Right lobe of liver (tissue), 6 donors: ENCODE measurements at regions not wholly inside any gene's neighbourhood (a gene's known extent, or its start where the extent isn't known, plus 50 kb on each side); places are given as distances from the start of the nearest gene placed in this dataset.

ENCODE experiments used
- ATAC-seq, 4 donors: fragments of 200-7000 bp; cut with Tn5 transposase; one replicate each; pipeline ENCODE4 v1.9.1; 2020; ENCODE audit warnings: mild to moderate bottlenecking in 4 of 4, moderate library complexity in 4 of 4
- DNase-seq, 3 donors: peaks; one replicate each; pipeline ENCODE4 v3.0.0-alpha.2; 2020
- H3K27ac ChIP-seq, 3 donors: fragments of 200-600 bp; one replicate each; pipeline ENCODE4 v1.8.0; 2022
- H3K27me3 ChIP-seq, 2 donors: fragments of 200-600 bp; one replicate each; pipeline ENCODE4 v1.8.0; 2022
- H3K36me3 ChIP-seq, 4 donors: fragments of 200-600 bp; sonication (generic) in 1 of 4; one replicate each; pipeline versions ENCODE4 v1.5.1 to v1.8.0; 2017 to 2022; ENCODE audit warnings: control low read depth in 1 of 4
- H3K4me1 ChIP-seq, 4 donors: fragments of 200-600 bp; sonication (generic) in 1 of 4; one replicate each; pipeline versions ENCODE4 v1.5.1 to v1.8.0; 2017 to 2022; ENCODE audit warnings: control low read depth in 1 of 4
- H3K4me3 ChIP-seq, 3 donors: fragments of 200-600 bp; one replicate each; pipeline ENCODE4 v1.8.0; 2022
- H3K9me3 ChIP-seq, 4 donors: fragments of 200-600 bp; sonication (generic) in 1 of 4; one replicate each; pipeline versions ENCODE4 v1.5.1 to v1.8.0; 2017 to 2022; ENCODE audit warnings: control low read depth in 1 of 4
- CTCF ChIP-seq, 4 donors: fragments of 200-600 bp in 3 of 4; fragments of 450-650 bp in 1 of 4; IDR thresholded peaks; one replicate each; pipeline versions ENCODE4 v1.5.1 to v1.8.0; 2016 to 2022; ENCODE audit warnings: antibody characterized with exemption in 4 of 4, mild to moderate bottlenecking in 2 of 4
- POLR2A ChIP-seq: fragments of 450-650 bp; IDR thresholded peaks from one replicate; pipeline ENCODE4 v1.6.1; 2017; ENCODE audit warnings: antibody characterized with exemption, mild to moderate bottlenecking
- WGBS: methylation state at CpG from one replicate; pipeline ENCODE4 v1.1.6; 2018; ENCODE audit warnings: low coverage, low lambda C conversion rate; ENCODE audit not compliant: insufficient coverage; ENCODE audit errors: missing lambda C conversion rate; 5-methylcytosine and 5-hydroxymethylcytosine counted together
- intact Hi-C, 2 donors: fragments of 100-400 bp; cut with DNase I; formaldehyde crosslinking; loops; one replicate each; pipeline versions ENCODE4 v1.11.2 to v1.14.1; 2022
- donor health status: DM: no; HTN: yes; CAD: no.
- donor health status: DM: no; HTN: no; CAD: no.
- donor health status: DM: no; HTN: no; CAD: no.
- donor health status: DM: no; HTN: yes; CAD: no.
- donor health status: DM: no; HTN: yes; CAD: no.

DNA sequence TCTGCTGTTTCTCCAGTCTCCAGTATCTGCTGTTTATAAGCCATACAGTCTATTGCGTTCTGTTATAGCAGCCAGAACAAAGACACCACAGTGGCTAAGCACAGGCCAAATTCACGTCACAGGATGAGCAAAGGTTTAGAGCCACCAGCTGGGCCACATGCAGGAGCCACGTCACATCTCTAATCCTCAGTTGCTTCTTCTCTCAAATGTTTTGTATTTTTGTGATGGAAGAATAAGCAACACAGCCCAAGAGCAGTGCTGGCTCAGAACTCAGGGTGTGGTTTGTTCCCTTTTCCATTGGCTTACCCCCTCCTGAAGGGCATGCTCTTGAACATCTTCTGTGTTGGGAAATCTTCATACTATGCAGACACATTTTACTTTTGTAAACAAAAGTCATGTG lies 309.4 kb upstream of the CDH5 start:
- DNase-seq (no peak), ATAC-seq (no peak)
- no peak overlapping the region for H3K27ac ChIP-seq

DNA sequence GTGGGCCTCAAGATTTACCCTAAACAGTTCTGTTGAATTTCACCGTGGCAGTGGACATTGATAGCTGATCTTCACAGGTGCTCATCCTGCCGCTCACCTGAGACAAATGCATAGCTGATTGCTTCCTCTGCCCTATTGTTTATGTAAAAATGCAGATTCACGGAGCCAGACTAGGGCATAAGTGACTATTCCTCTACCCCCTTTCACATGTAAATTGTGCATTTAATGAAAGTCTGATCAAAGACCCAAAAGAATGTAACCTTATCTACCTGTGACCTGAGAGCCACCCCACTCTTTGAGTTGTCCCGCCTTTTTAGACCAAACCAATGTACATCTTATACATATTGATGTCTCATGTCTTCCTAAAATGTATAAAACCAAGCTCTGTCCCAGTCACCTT lies 312.4 kb upstream of the CDH5 start:
- TF ChIP-seq POLR2A (no peak), CTCF (IDR thresholded peaks at IDR 0.05) (no peak)
- intact Hi-C loops: no loop called here
- no peaks in the 10 kb centered on the region for H3K27me3 ChIP-seq
- no peak overlapping the region for H3K4me3 ChIP-seq
- DNase-seq (no peak), ATAC-seq (no peak)
- H3K4me1 ChIP-seq: no peaks in the 10 kb centered on the region
- no peaks in the 10 kb centered on the region for H3K36me3 ChIP-seq
- H3K27ac ChIP-seq: no peak overlapping the region
- no peaks in the 10 kb centered on the region for H3K9me3 ChIP-seq
- WGBS: 58% methylated on average over 4 of the region's 4 CpGs

More for the DNA sequence above, 309.4 kb upstream of the CDH5 start:
- Histone ChIP-seq H3K27me3 (no peaks in the 10 kb centered on the region), H3K4me3 (no peak overlapping the region), H3K9me3 (no peaks in the 10 kb centered on the region), H3K4me1 (no peaks in the 10 kb centered on the region), H3K36me3 (no peaks in the 10 kb centered on the region)
- WGBS: 0% methylated on average over 1 of the region's 3 CpGs
- TF ChIP-seq CTCF (IDR thresholded peaks at IDR 0.05) (no peak), POLR2A (no peak)
- intact Hi-C loops: no loop called here

DNA sequence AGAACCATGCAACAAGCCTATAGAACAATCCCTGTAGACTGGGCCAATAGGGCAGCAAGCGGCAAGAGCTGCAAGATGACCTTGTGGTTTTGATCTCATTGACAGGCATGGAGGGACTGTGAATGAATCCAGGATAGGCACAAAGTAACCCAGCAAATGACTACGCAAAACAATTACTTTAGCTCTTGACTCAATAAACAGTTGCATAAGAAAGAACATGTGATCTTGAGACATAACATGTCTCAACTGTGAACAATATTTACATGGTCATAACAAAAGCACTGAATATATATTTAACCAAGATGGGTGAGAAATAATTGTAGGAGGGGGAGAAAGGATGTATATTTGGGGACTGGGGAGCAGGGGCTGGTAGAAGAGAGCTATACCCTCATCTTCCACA lies 313.7 kb upstream of the CDH5 start:
- H3K4me1 ChIP-seq: no peaks in the 10 kb centered on the region
- TF ChIP-seq CTCF (IDR thresholded peaks at IDR 0.05) (no peak), POLR2A (no peak)
- ATAC-seq: no peak
- H3K4me3 ChIP-seq: no peak overlapping the region
- 87% methylated on average over 1 of the region's 2 CpGs for WGBS
- H3K27ac ChIP-seq: no peak overlapping the region
- H3K36me3 ChIP-seq: no peaks in the 10 kb centered on the region
- DNase-seq: no peak
- no peaks in the 10 kb centered on the region for H3K9me3 ChIP-seq
- intact Hi-C loops: no loop called here
- H3K27me3 ChIP-seq: no peaks in the 10 kb centered on the region

DNA sequence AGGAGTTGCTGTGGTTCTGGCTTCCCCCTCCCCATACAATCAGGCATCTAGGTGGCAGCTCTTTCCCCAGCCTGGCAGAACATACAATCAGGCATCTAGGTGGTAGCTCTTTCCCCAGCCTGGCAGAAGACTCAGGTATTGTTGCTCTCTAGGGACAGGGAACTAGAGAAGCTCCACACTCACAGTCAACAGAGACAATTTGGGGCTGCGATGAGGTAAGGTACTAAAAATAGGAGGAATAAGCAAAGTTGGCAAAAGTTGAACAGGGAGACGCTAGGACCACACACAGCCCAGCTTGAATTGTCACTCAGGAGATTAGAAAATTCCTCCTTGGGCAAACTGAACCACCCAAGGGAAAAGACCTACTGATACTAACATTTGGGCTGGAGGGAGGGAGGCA lies 315.5 kb upstream of the CDH5 start:
- intact Hi-C loops: no loop called here
- Histone ChIP-seq H3K27me3 (no peaks in the 10 kb centered on the region), H3K27ac (no peak overlapping the region), H3K4me1 (no peaks in the 10 kb centered on the region), H3K4me3 (no peak overlapping the region), H3K9me3 (no peaks in the 10 kb centered on the region), H3K36me3 (no peaks in the 10 kb centered on the region)
- TF ChIP-seq CTCF (IDR thresholded peaks at IDR 0.05): no peak
- TF ChIP-seq POLR2A: no peak
- 57% methylated on average over 2 of the region's 2 CpGs for WGBS
- no peak for ATAC-seq
- DNase-seq: no peak

- intact Hi-C loops: no loop called here
- no peak overlapping the region for H3K27ac ChIP-seq
- TF ChIP-seq CTCF (IDR thresholded peaks at IDR 0.05) (no peak), POLR2A (no peak)
- DNase-seq (no peak), ATAC-seq (no peak)
- no peaks in the 10 kb centered on the region for H3K4me1 ChIP-seq
- WGBS: 39% methylated on average over 4 of the region's 4 CpGs
- no peaks in the 10 kb centered on the region for H3K27me3 ChIP-seq
- H3K36me3 ChIP-seq: no peaks in the 10 kb centered on the region
- no peak overlapping the region for H3K4me3 ChIP-seq
- no peaks in the 10 kb centered on the region for H3K9me3 ChIP-seq
These were observed 316.6 kb upstream of the CDH5 start for GRCh38 chr16:66049865-66050264.
